Adrenal gland (tissue), 9 donors: ENCODE measurements at regions not wholly inside any gene's neighbourhood (a gene's known extent, or its start where the extent isn't known, plus 50 kb on each side); places are given as distances from the start of the nearest gene placed in this dataset.

Source experiments
- DNase-seq, 7 donors: peaks; one replicate each; pipeline ENCODE4 v3.0.0-alpha.2; 2019 to 2020
- H3K27ac ChIP-seq, 5 donors: fragments of 200-600 bp; sonication (generic) in 4 of 5; 1 replicate in 3 of 5; 2 replicates in 2 of 5; pipeline versions ENCODE4 v1.5.1 to v1.8.0; 2016 to 2020; ENCODE audit warnings: mild to moderate bottlenecking in 1 of 5
- H3K27me3 ChIP-seq: fragments of 200-600 bp; 2 replicates; pipeline ENCODE4 v1.8.0; 2021
- H3K36me3 ChIP-seq, 2 donors: fragments of 200-600 bp; replicated peaks in 1 of 2; 1 replicate in 1 of 2; 2 replicates in 1 of 2; pipeline versions ENCODE4 v1.5.1 to v1.8.0; 2018 to 2022
- H3K4me1 ChIP-seq, 2 donors: fragments of 200-600 bp; replicated peaks in 1 of 2; 1 replicate in 1 of 2; 2 replicates in 1 of 2; pipeline versions ENCODE4 v1.5.1 to v1.8.0; 2018 to 2021
- H3K4me3 ChIP-seq, 4 donors: fragments of 200-600 bp; sonication (generic) in 3 of 4; one replicate each; pipeline ENCODE4 v1.5.1; 2016 to 2018
- H3K9me3 ChIP-seq, 3 donors: fragments of 200-600 bp; sonication (generic) in 1 of 3; replicated peaks in 1 of 3; 1 replicate in 2 of 3; 2 replicates in 1 of 3; pipeline versions ENCODE4 v1.5.1 to v1.8.0; 2016 to 2021
- POLR2A ChIP-seq, 2 donors: fragments of 450-650 bp; IDR thresholded peaks; one replicate each; pipeline ENCODE4 v1.6.1; 2017; ENCODE audit warnings: antibody characterized with exemption in 2 of 2, mild to moderate bottlenecking in 2 of 2, moderate library complexity in 1 of 2
- WGBS, 4 donors: extraction: QIAGEN DNeasy Blood & Tissue Kit in 2 of 4; methylation state at CpG; one replicate each; pipeline versions ENCODE4 v1.1.5 to v1.1.7; 2013 to 2017; 5-methylcytosine and 5-hydroxymethylcytosine counted together
- intact Hi-C, 2 donors: fragments of 100-400 bp; cut with DNase I; formaldehyde crosslinking; loops; one replicate each; pipeline versions ENCODE4 v1.14.1 to v1.15.0; 2022 to 2023
- TF ChIP-seq, protein P1 (sequence below), 6 experiments: fragments of 450-650 bp in 4 of 6; fragments of 200-600 bp in 2 of 6; sonication (generic) in 1 of 6; IDR thresholded peaks; 1 replicate in 5 of 6; 2 replicates in 1 of 6; pipeline versions ENCODE4 v1.5.1 to v1.8.0; 2016 to 2021; ENCODE audit warnings: antibody characterized with exemption in 6 of 6, mild to moderate bottlenecking in 2 of 6, moderate library complexity in 1 of 6
- donor health status: healthy with polysubstance abuse.
- donor health status: Bipolar disorder and iron deficiency.
- donor health status: DM: yes; HTN: yes; CAD: no.
- donor health status: DM: no; HTN: no; CAD: no.
- donor health status: DM: no; HTN: no; CAD: no.

DNA sequence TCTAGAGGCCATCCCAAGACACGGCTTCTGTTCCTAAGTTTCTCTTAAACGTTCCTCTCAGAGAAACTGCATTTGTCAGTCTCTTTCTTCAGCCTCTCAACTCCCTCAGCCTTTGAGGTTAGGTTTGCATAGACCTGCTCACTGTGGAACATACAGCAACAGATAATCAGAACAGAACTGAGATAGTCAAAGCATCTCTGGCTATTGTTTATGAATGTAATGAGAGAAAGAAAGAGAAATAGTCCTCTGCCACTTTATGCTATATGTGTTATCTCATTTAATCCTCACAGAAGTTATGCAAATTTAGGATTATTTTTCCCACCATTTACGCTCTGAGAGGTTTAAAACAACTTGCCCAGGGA is 190.6 kb downstream of the PHLDA1 start:
- H3K36me3 ChIP-seq = no peaks in the 10 kb centered on the region
- H3K9me3 ChIP-seq = no peaks in the 10 kb centered on the region
- no peak overlapping the region for H3K4me3 ChIP-seq
- H3K27me3 ChIP-seq = no peaks in the 10 kb centered on the region
- H3K4me1 ChIP-seq = peaks cover 0 to 9% of the 10 kb centered on the region in 2 donors
- no peak for DNase-seq
- intact Hi-C loops = no loop called here
- WGBS, 4 donors = 87 to 93% (median 90%) methylated on average over 3 of the region's 3 CpGs
- no peak for TF ChIP-seq POLR2A (IDR thresholded peaks at IDR 0.05)
- TF ChIP-seq, protein P1, sequence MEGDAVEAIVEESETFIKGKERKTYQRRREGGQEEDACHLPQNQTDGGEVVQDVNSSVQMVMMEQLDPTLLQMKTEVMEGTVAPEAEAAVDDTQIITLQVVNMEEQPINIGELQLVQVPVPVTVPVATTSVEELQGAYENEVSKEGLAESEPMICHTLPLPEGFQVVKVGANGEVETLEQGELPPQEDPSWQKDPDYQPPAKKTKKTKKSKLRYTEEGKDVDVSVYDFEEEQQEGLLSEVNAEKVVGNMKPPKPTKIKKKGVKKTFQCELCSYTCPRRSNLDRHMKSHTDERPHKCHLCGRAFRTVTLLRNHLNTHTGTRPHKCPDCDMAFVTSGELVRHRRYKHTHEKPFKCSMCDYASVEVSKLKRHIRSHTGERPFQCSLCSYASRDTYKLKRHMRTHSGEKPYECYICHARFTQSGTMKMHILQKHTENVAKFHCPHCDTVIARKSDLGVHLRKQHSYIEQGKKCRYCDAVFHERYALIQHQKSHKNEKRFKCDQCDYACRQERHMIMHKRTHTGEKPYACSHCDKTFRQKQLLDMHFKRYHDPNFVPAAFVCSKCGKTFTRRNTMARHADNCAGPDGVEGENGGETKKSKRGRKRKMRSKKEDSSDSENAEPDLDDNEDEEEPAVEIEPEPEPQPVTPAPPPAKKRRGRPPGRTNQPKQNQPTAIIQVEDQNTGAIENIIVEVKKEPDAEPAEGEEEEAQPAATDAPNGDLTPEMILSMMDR (IDR thresholded peaks at IDR 0.05) = no peak
- H3K27ac ChIP-seq = no peak overlapping the region

DNA sequence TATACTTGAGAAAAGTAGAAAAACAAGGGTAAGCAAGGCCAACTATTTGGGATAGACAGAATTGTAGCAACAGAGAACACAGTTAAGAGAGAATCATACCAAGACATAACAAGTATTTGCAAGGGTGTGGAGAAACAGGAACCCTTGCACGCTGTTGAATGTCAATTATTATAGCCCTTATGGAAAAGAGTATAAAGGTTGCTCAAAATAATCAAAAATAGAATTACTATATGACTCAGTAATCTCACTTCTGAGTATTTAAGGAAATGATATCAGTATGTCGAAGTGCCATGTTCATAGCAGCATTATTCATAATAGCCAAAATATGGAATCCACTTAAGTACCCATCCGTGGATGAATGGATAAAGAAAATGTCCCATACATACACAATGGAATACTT is 193.3 kb downstream of the PHLDA1 start:
- Histone ChIP-seq H3K9me3 (no peaks in the 10 kb centered on the region), H3K27me3 (no peaks in the 10 kb centered on the region), H3K4me3 (no peak overlapping the region), H3K4me1 (peaks cover 0 to 11% of the 10 kb centered on the region in 2 donors), H3K36me3 (no peaks in the 10 kb centered on the region), H3K27ac (no peak overlapping the region)
- WGBS, 4 donors = 74 to 91% (median 85%) methylated on average over 3 of the region's 3 CpGs
- intact Hi-C loops = no loop called here
- no peak for TF ChIP-seq POLR2A (IDR thresholded peaks at IDR 0.05)
- TF ChIP-seq, protein P1 (IDR thresholded peaks at IDR 0.05) = no peak
- DNase-seq = no peak

DNA sequence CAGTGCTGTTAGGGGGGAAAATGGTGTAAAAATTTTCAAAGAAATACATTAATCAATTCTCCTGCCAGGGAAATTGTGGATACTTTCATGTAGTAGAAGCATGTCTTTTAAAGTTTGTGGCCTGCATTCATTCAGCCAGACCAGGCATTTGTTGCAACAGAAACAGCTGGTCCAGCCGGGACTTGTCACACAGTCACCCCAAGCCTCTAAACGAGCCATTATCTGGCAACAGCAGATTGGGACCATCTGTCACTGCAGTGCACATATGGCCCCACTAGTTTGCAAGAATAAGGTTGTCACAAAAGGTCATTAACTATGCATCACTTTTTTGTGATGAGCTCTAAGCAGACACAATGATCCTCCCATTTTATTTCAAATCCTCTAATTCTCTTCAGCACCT is 193.9 kb downstream of the PHLDA1 start:
- peaks cover 0 to 11% of the 10 kb centered on the region in 2 donors for H3K4me1 ChIP-seq
- no peaks in the 10 kb centered on the region for H3K27me3 ChIP-seq
- peak in 6 of 7 donors; percentile 27 to 77 (median 34) for DNase-seq
- no peak overlapping the region for H3K4me3 ChIP-seq
- H3K27ac ChIP-seq = no peak overlapping the region
- WGBS, 4 donors = 53 to 78% (median 64%) methylated on average over 2 of the region's 2 CpGs
- no peaks in the 10 kb centered on the region for H3K36me3 ChIP-seq
- TF ChIP-seq POLR2A (IDR thresholded peaks at IDR 0.05) = no peak
- TF ChIP-seq, protein P1 (IDR thresholded peaks at IDR 0.05) = no peak
- intact Hi-C loops = no loop called here
- no peaks in the 10 kb centered on the region for H3K9me3 ChIP-seq

DNA sequence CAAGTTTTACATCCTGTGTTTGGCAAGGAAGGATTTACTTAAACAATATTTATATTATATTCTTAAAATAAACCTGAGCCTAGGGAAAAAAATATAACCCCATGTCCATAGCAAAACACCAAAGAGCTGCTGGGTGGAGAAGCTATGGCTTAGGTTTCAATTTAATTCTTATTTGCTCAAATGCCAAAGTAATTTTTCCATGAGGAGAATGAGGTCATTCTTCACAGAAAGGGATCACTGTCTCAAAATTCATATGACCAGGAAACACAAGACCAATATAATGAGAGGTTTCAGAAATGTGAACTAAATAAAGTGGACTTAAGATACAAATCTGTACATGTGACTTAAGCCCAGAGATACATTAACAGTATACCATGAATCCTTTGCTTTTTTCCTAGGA is 195.0 kb downstream of the PHLDA1 start:
- Histone ChIP-seq H3K36me3 (no peaks in the 10 kb centered on the region), H3K9me3 (no peaks in the 10 kb centered on the region), H3K4me1 (peaks cover 0 to 11% of the 10 kb centered on the region in 2 donors), H3K4me3 (no peak overlapping the region), H3K27me3 (no peaks in the 10 kb centered on the region), H3K27ac (peak overlapping the region in 2 of 5 donors; percentile 35 to 40)
- no peak for TF ChIP-seq POLR2A (IDR thresholded peaks at IDR 0.05)
- TF ChIP-seq, protein P1 (IDR thresholded peaks at IDR 0.05) = no peak
- no peak for DNase-seq
- intact Hi-C loops = no loop called here
